ENCODE measurements at regions not wholly inside any gene's neighbourhood (a gene's known extent, or its start where the extent isn't known, plus 50 kb on each side); places are given as distances from the start of the nearest gene placed in this dataset.
A peak's percentile ranks its signal among the peaks of the same experiment; 100 is the strongest.
"Not testable (repeated sequence)": the region's sequence is repeated elsewhere in the genome, so short reads cannot be mapped to it uniquely, and the experiment has no call there.

- not testable (repeated sequence) for H3K9me3 Mint-ChIP-seq; H3K27ac Mint-ChIP-seq; H3K4me3 Mint-ChIP-seq; H3K4me1 Mint-ChIP-seq; H3K27me3 Mint-ChIP-seq; H3K36me3 Mint-ChIP-seq; ATAC-seq (ENCODE audit: low read depth); DNase-seq (ENCODE audit: low spot score in 2 of 2)
Observed at GRCh38 chr2:110394769-110395168, 77.8 kb downstream of the LIMS4 start.

- not testable (repeated sequence) for H3K4me1 Mint-ChIP-seq; H3K27me3 Mint-ChIP-seq; H3K9me3 Mint-ChIP-seq; DNase-seq (ENCODE audit: low spot score in 2 of 2); ATAC-seq (ENCODE audit: low read depth); H3K36me3 Mint-ChIP-seq; H3K27ac Mint-ChIP-seq; H3K4me3 Mint-ChIP-seq
Observed at GRCh38 chr2:110392366-110392765, 80.2 kb downstream of the LIMS4 start.

DNA sequence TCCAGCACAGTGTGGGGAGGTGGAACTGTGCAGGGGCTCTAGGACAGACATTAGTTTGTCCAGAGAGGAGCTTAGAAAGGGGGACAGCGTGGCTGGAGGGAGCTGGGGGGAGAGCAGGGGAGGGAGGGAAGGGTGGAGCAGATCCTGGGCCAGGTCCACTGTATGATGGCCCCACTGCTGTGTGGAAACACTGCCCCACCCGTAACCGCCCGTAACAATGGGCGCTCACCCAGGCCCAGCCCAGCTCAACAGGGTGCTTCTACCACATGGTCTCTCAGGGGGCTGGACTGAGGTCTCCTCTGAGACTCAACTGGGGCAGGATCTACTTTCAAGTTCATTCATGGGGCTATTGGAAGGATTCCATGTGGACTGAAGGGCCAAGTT is 81.6 kb downstream of the LIMS4 start:
- H3K27ac Mint-ChIP-seq; DNase-seq (ENCODE audit: low spot score in 2 of 2); H3K4me1 Mint-ChIP-seq; ATAC-seq (ENCODE audit: low read depth); H3K36me3 Mint-ChIP-seq; H3K27me3 Mint-ChIP-seq; H3K4me3 Mint-ChIP-seq; H3K9me3 Mint-ChIP-seq: not testable (repeated sequence)

- not testable (repeated sequence) for DNase-seq (ENCODE audit: low spot score in 2 of 2); ATAC-seq (ENCODE audit: low read depth); H3K27ac Mint-ChIP-seq; H3K4me3 Mint-ChIP-seq; H3K36me3 Mint-ChIP-seq; H3K9me3 Mint-ChIP-seq; H3K4me1 Mint-ChIP-seq; H3K27me3 Mint-ChIP-seq
Observed at GRCh38 chr2:110390351-110391034, 82.1 kb downstream of the LIMS4 start.

- not testable (repeated sequence) for H3K4me1 Mint-ChIP-seq; H3K27me3 Mint-ChIP-seq; DNase-seq (ENCODE audit: low spot score in 2 of 2); ATAC-seq (ENCODE audit: low read depth); H3K4me3 Mint-ChIP-seq; H3K9me3 Mint-ChIP-seq; H3K27ac Mint-ChIP-seq; H3K36me3 Mint-ChIP-seq
Observed at GRCh38 chr2:110387044-110387443, 85.6 kb downstream of the LIMS4 start.

DNA sequence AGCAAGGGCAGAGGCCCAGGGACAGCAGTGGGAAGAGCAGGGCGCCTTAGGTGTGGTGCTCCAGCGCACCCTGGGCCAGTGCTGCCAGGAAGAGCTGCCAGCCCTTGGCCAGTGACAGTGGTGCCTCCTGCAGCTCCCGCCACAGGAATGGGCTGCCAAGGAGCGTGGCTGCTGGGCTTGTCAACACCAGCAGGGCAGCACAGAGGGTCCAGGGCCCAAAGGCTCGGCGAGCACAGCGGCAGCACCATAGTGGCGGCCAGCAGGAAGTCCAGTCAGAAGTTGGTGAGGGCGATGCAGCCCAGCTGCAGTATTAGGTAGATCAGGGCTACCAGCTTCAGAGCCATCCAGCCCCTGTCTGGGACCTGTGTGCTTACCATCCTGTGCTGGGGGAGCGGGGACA is 86.1 kb downstream of the LIMS4 start:
- H3K36me3 Mint-ChIP-seq; H3K4me3 Mint-ChIP-seq; H3K4me1 Mint-ChIP-seq; H3K27me3 Mint-ChIP-seq; H3K27ac Mint-ChIP-seq; DNase-seq (ENCODE audit: low spot score in 2 of 2); ATAC-seq (ENCODE audit: low read depth); H3K9me3 Mint-ChIP-seq: not testable (repeated sequence)

DNA sequence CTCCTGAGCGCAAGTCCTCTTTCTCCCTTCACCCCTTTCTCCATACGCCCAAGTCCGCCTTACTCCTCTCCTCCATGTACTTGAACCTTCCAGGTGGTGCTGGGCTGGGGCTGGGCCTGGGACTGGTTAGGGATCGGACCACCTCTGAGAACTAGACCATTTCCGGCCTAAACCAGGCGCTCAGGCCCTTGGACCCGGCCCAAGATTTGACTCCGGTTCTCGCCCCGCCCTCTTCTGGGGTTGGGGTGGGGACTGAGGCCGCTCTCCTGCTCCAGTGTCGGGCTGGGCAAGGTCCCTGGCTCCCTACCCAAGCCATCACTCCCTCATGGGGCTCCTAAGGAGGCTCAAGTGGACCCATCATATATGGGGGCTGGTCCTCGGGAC is 87.9 kb downstream of the LIMS4 start:
- not testable (repeated sequence) for H3K4me3 Mint-ChIP-seq; H3K27ac Mint-ChIP-seq; H3K9me3 Mint-ChIP-seq; H3K36me3 Mint-ChIP-seq; H3K4me1 Mint-ChIP-seq; DNase-seq (ENCODE audit: low spot score in 2 of 2); H3K27me3 Mint-ChIP-seq; ATAC-seq (ENCODE audit: low read depth)

- not testable (repeated sequence) for H3K4me3 Mint-ChIP-seq; H3K27me3 Mint-ChIP-seq; H3K36me3 Mint-ChIP-seq; DNase-seq (ENCODE audit: low spot score in 2 of 2); H3K27ac Mint-ChIP-seq; H3K4me1 Mint-ChIP-seq; H3K9me3 Mint-ChIP-seq; ATAC-seq (ENCODE audit: low read depth)
Observed at GRCh38 chr2:110384109-110384735, 88.4 kb downstream of the LIMS4 start.

DNA sequence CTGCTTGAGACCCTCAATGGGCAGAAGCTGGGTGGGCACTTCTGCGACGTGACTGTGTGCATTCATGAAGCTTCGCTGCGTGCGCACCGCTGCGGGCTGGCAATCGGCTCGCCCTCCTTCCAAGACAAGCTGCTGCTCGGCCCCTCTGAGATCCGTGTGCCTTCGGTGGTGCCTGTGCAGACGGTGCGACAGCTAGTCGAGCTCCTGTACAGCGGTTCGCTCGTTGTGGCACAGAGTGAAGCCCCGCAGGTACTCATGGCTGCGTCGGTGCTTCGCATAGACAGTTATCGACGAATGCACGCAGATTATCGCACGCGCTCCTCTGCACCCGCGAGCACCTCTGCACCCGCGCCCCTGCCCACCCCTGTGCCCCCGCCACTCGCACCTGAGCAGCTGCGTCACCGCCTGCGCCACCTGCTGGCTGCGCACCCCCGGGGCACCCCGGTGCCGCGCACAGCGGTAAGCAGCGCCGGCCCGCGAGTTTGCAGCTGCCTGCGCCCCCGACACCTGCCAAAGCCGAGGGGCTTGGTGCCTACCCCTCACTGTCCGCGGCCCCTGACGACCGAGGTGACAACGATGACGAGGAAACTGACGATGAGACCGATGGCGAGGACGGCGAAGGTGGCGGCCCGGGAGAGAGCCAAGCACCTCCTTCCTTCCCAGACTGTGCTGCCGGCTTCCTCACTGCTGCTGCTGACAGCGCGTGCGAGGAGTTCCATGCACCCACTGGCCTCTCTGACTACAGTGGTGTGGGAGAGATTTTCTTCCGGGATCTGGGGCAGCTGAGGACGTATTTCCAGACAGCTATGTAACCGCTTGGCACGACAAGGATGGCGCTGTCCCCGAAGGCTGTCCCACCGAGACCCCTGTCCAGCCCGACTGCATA is 89.2 kb downstream of the LIMS4 start:
- not testable (repeated sequence) for DNase-seq (ENCODE audit: low spot score in 2 of 2); H3K27me3 Mint-ChIP-seq; H3K36me3 Mint-ChIP-seq; H3K4me3 Mint-ChIP-seq; H3K9me3 Mint-ChIP-seq; H3K27ac Mint-ChIP-seq; H3K4me1 Mint-ChIP-seq
- peak; percentile 78 for ATAC-seq (ENCODE audit: low read depth)

GRCh38 chr2:110373519-110373918 is 99.1 kb downstream of the LIMS4 start:
- H3K9me3 Mint-ChIP-seq; H3K27me3 Mint-ChIP-seq; H3K4me1 Mint-ChIP-seq; H3K4me3 Mint-ChIP-seq; H3K36me3 Mint-ChIP-seq; H3K27ac Mint-ChIP-seq; ATAC-seq (ENCODE audit: low read depth); DNase-seq (ENCODE audit: low spot score in 2 of 2): not testable (repeated sequence)

GRCh38 chr2:110371633-110372032 is 101.0 kb downstream of the LIMS4 start:
- not testable (repeated sequence) for H3K27me3 Mint-ChIP-seq; H3K4me1 Mint-ChIP-seq; H3K9me3 Mint-ChIP-seq; H3K36me3 Mint-ChIP-seq; H3K27ac Mint-ChIP-seq; ATAC-seq (ENCODE audit: low read depth); H3K4me3 Mint-ChIP-seq; DNase-seq (ENCODE audit: low spot score in 2 of 2)

DNA sequence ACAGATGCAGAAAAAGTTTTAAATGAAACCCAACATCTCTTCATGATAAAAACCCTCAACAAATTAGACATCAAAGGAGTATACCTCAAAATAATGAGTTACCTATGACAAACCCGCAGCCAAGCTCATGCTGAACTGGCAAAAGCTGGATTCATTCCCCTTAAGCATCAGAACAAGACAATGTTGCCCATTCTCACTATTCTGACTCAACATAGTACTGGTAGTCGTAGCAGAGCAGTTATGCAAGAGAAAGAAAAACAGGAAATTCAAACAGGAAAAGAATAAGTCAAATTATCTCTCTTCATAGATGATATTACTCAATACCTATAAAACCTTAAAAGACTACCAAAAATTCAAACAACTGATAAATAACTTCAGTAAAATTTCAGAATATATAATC is 115.0 kb downstream of the LIMS4 start:
- not testable (repeated sequence) for H3K27ac Mint-ChIP-seq; H3K4me1 Mint-ChIP-seq; H3K27me3 Mint-ChIP-seq; ATAC-seq (ENCODE audit: low read depth); H3K36me3 Mint-ChIP-seq; H3K4me3 Mint-ChIP-seq; DNase-seq (ENCODE audit: low spot score in 2 of 2); H3K9me3 Mint-ChIP-seq

- H3K4me3 Mint-ChIP-seq; H3K36me3 Mint-ChIP-seq; ATAC-seq (ENCODE audit: low read depth); DNase-seq (ENCODE audit: low spot score in 2 of 2); H3K9me3 Mint-ChIP-seq; H3K4me1 Mint-ChIP-seq; H3K27me3 Mint-ChIP-seq; H3K27ac Mint-ChIP-seq: not testable (repeated sequence)
Observed at GRCh38 chr2:110354294-110355018, 118.2 kb downstream of the LIMS4 start.

- not testable (repeated sequence) for H3K27ac Mint-ChIP-seq; H3K36me3 Mint-ChIP-seq; ATAC-seq (ENCODE audit: low read depth)
Observed at GRCh38 chr2:110350718-110351117, 121.9 kb downstream of the LIMS4 start.

More at GRCh38 chr2:110350718-110351117, 121.9 kb downstream of the LIMS4 start:
- DNase-seq (ENCODE audit: low spot score in 2 of 2); H3K4me1 Mint-ChIP-seq; H3K27me3 Mint-ChIP-seq; H3K9me3 Mint-ChIP-seq; H3K4me3 Mint-ChIP-seq: not testable (repeated sequence)
